ENCODE measurements at regions not wholly inside any gene's neighbourhood (a gene's known extent, or its start where the extent isn't known, plus 50 kb on each side); places are given as distances from the start of the nearest gene placed in this dataset.

DNA sequence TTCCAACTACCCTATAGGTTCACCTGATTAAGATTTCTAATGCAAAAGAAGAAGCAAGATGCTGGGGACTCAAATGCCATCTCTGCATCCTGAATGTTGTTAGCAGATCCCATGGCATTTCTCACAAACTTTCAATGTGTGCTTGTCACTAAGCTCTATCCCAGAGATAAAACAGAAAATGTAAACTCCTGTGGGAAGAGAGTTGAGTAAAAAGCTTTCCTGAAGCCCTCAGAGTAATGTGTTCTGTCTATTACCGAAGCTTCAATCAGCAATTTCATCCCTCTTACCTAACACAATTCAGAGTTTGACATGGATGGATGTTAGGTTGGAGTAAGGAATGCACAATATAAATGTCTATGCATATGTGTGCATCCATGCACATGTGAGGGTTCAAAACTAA lies 829.9 kb upstream of the PRMT6 start:
- in situ Hi-C loops (cut with MboI; ENCODE audit: low pct_unique_long_range_greater_than_20kb, low sequenced_read_pairs, unreplicated experiment) = no loop called here
- TF ChIP-seq, protein P1, sequence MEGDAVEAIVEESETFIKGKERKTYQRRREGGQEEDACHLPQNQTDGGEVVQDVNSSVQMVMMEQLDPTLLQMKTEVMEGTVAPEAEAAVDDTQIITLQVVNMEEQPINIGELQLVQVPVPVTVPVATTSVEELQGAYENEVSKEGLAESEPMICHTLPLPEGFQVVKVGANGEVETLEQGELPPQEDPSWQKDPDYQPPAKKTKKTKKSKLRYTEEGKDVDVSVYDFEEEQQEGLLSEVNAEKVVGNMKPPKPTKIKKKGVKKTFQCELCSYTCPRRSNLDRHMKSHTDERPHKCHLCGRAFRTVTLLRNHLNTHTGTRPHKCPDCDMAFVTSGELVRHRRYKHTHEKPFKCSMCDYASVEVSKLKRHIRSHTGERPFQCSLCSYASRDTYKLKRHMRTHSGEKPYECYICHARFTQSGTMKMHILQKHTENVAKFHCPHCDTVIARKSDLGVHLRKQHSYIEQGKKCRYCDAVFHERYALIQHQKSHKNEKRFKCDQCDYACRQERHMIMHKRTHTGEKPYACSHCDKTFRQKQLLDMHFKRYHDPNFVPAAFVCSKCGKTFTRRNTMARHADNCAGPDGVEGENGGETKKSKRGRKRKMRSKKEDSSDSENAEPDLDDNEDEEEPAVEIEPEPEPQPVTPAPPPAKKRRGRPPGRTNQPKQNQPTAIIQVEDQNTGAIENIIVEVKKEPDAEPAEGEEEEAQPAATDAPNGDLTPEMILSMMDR (IDR thresholded peaks at IDR 0.05; ENCODE audit: extremely low read depth, insufficient read depth, missing control alignments) = no peak
- DNase-seq (ENCODE audit: low spot score) = no peak

DNA sequence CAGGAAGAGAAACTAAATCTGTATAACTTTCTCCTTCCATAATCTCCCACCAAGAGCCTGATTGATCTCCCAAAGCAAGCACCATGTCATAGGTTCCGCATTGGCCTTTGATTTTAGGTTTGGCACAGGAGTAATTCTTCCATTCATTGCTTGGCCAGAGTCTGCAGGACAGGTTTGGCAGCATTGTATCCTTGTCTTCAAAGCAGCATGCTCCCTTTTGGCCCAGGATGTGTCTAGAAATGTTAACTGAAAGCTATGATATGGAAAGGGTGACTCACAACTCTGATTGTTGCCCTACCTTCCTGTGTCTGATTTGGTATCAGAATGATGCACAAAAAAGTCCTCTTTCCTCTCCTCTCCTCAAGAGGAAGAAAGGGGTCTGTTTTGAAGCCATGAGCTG lies 824.3 kb upstream of the PRMT6 start:
- in situ Hi-C loops (cut with MboI; ENCODE audit: low pct_unique_long_range_greater_than_20kb, low sequenced_read_pairs, unreplicated experiment) = no loop called here
- DNase-seq (ENCODE audit: low spot score) = no peak
- TF ChIP-seq, protein P1 (IDR thresholded peaks at IDR 0.05; ENCODE audit: extremely low read depth, insufficient read depth, missing control alignments) = no peak

DNA sequence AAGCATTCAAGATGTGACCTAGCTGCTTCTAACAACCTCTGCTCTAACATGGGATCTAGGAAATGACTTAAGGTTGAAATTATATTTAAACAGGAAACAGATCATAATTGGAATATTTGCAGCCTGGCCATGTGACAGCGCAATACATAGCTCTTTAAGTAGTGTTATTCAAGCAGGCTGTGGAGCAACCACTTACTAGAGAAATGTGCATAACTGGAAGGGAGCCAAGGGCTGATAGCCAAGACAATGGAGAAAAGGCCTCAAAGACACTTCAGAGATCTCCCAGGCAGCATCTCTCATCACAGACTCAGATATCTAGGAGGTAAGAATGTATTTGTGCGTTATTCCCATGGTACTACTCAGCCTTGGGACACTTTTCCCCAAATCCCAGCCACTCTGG lies 823.0 kb upstream of the PRMT6 start:
- TF ChIP-seq, protein P1 (IDR thresholded peaks at IDR 0.05; ENCODE audit: extremely low read depth, insufficient read depth, missing control alignments) = no peak
- DNase-seq (ENCODE audit: low spot score) = no peak
- in situ Hi-C loops (cut with MboI; ENCODE audit: low pct_unique_long_range_greater_than_20kb, low sequenced_read_pairs, unreplicated experiment) = no loop called here

DNA sequence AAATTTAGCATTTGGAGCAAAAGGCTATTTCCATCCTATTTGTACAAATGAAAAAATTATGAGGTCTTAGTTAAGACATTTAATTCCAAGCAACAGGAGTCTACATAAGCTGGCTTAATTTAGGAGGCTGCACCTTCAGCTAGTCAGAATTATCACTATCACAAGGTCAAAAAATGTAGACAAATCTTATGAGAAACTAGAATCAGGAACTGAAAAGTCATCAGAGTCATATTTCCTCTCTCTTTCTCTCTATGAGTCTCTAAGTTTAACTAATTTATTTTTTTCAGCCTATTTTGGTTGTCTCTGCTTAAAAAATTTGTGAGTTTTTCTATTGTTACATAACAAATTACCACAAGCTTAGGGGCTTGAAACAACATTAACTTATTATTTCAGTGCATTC lies 807.1 kb upstream of the PRMT6 start:
- in situ Hi-C loops (cut with MboI; ENCODE audit: low pct_unique_long_range_greater_than_20kb, low sequenced_read_pairs, unreplicated experiment) = no loop called here
- TF ChIP-seq, protein P1 (IDR thresholded peaks at IDR 0.05; ENCODE audit: extremely low read depth, insufficient read depth, missing control alignments) = no peak

DNA sequence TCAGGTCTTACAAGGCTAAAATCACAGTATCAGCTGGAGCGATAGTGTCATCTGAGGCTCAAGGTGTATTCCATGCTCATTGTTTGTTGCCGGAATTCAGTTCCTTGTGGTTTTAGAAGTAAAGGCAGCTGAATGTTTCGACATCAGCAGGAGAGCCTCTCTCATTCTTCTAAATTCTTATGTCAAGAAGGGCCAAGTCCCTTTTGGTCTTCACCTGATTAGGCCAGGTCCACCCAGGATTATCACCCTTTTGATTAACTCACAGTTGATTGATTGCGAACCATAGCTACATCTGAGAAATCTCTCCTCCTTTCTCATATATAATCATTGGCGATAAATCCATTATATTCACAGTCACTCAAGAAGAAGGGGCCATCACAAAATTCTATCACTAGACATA lies 806.7 kb upstream of the PRMT6 start:
- no peak for DNase-seq (ENCODE audit: low spot score)
- TF ChIP-seq, protein P1 (IDR thresholded peaks at IDR 0.05; ENCODE audit: extremely low read depth, insufficient read depth, missing control alignments) = no peak
- in situ Hi-C loops (cut with MboI; ENCODE audit: low pct_unique_long_range_greater_than_20kb, low sequenced_read_pairs, unreplicated experiment) = no loop called here

More for the DNA sequence above, 807.1 kb upstream of the PRMT6 start:
- DNase-seq (ENCODE audit: low spot score) = no peak

DNA sequence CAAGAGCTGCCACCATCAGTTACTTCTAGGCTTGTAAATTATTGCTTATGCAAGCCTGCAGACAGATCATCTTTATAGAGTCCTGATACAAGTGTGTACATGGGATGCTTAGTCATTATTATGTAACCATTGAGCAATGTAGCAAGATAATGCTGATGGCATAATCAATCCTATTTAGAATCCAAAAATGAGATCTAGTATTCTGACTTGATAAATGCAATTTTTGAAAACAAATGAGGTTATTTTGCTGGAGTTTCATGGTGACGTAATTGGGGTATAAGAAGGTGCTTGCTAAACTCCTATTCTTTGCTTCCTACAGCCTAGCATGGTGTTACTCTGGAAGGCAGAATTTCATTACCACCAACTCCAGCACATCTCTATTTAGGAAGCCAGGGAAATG lies 801.7 kb upstream of the PRMT6 start:
- DNase-seq (ENCODE audit: low spot score) = no peak

More for the DNA sequence above, 801.7 kb upstream of the PRMT6 start:
- TF ChIP-seq, protein P1 (IDR thresholded peaks at IDR 0.05; ENCODE audit: extremely low read depth, insufficient read depth, missing control alignments) = no peak
- in situ Hi-C loops (cut with MboI; ENCODE audit: low pct_unique_long_range_greater_than_20kb, low sequenced_read_pairs, unreplicated experiment) = no loop called here

All from GM13977 (cell line).